ENCODE measurements at regions not wholly inside any gene's neighbourhood (a gene's known extent, or its start where the extent isn't known, plus 50 kb on each side); places are given as distances from the start of the nearest gene placed in this dataset.

GRCh38 chr10:45076891-45077290 is 76.2 kb downstream of the ZNF22 start:
- TF ChIP-seq CTCF (IDR thresholded peaks at IDR 0.05; ENCODE audit: low read depth, low read length, poor library complexity, severe bottlenecking) (no peak), EZH2phosphoT487 (IDR thresholded peaks at IDR 0.05; ENCODE audit: borderline replicate concordance, low read length) (no peak)
